ENCODE measurements at regions not wholly inside any gene's neighbourhood (a gene's known extent, or its start where the extent isn't known, plus 50 kb on each side); places are given as distances from the start of the nearest gene placed in this dataset.

DNA sequence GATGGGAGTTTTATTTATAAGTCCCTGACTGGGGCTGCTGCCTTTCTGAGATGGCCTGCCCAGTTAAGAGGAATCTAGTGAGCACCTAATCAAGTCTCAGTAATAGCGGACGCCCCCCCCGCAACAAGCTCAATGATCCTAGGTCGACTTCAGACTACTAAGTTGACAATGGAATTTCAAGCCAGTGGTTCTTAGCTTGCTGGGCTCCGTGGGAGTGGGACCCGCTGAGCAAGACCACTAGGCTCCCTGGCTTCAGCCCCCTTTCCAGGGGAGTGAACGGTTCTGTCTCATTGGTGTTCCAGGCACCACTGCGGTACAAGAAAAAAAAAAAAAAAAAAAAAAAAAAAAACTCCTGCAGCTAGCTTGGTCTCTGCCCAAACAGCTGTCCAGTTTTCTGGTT, 156.8 kb upstream of the CARD18 start:
- H3K36me3 ChIP-seq (ENCODE audit: insufficient read depth, low read length) = no peaks in the 10 kb centered on the region
- no peaks in the 10 kb centered on the region for H3F3A ChIP-seq (ENCODE audit: insufficient read depth, low read length, poor library complexity, severe bottlenecking)
- no peak overlapping the region for H3K4me3 ChIP-seq (ENCODE audit: low read length)
- H3K9me3 ChIP-seq (ENCODE audit: low read length) = no peaks in the 10 kb centered on the region
- H4K20me1 ChIP-seq (ENCODE audit: insufficient read depth) = no peaks in the 10 kb centered on the region
- no peak overlapping the region for H3K4me2 ChIP-seq (ENCODE audit: low read length)
- no peak overlapping the region for H3K9ac ChIP-seq (ENCODE audit: low read length)
- H3K27me3 ChIP-seq (ENCODE audit: insufficient read depth, low read depth, low read length) = no peaks in the 10 kb centered on the region
- TF ChIP-seq SMC3 (conservative IDR thresholded peaks at IDR 0.05; ENCODE audit: poor library complexity) (no peak), POLR2AphosphoS5 (IDR thresholded peaks at IDR 0.05) (no peak), EZH2 (IDR thresholded peaks at IDR 0.05; ENCODE audit: borderline replicate concordance, insufficient read depth, low read length, poor library complexity, severe bottlenecking) (no peak), EP300 (conservative IDR thresholded peaks at IDR 0.05; ENCODE audit: poor library complexity, severe bottlenecking) (no peak), MXI1 (conservative IDR thresholded peaks at IDR 0.05; ENCODE audit: poor library complexity, severe bottlenecking) (no peak), TAF1 (IDR thresholded peaks at IDR 0.05; ENCODE audit: low read depth) (no peak), RAD21 (conservative IDR thresholded peaks at IDR 0.05) (no peak)
- TF ChIP-seq, protein P1, sequence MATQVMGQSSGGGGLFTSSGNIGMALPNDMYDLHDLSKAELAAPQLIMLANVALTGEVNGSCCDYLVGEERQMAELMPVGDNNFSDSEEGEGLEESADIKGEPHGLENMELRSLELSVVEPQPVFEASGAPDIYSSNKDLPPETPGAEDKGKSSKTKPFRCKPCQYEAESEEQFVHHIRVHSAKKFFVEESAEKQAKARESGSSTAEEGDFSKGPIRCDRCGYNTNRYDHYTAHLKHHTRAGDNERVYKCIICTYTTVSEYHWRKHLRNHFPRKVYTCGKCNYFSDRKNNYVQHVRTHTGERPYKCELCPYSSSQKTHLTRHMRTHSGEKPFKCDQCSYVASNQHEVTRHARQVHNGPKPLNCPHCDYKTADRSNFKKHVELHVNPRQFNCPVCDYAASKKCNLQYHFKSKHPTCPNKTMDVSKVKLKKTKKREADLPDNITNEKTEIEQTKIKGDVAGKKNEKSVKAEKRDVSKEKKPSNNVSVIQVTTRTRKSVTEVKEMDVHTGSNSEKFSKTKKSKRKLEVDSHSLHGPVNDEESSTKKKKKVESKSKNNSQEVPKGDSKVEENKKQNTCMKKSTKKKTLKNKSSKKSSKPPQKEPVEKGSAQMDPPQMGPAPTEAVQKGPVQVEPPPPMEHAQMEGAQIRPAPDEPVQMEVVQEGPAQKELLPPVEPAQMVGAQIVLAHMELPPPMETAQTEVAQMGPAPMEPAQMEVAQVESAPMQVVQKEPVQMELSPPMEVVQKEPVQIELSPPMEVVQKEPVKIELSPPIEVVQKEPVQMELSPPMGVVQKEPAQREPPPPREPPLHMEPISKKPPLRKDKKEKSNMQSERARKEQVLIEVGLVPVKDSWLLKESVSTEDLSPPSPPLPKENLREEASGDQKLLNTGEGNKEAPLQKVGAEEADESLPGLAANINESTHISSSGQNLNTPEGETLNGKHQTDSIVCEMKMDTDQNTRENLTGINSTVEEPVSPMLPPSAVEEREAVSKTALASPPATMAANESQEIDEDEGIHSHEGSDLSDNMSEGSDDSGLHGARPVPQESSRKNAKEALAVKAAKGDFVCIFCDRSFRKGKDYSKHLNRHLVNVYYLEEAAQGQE (IDR thresholded peaks at IDR 0.05; ENCODE audit: borderline replicate concordance) = no peak
- TF ChIP-seq, protein P2, sequence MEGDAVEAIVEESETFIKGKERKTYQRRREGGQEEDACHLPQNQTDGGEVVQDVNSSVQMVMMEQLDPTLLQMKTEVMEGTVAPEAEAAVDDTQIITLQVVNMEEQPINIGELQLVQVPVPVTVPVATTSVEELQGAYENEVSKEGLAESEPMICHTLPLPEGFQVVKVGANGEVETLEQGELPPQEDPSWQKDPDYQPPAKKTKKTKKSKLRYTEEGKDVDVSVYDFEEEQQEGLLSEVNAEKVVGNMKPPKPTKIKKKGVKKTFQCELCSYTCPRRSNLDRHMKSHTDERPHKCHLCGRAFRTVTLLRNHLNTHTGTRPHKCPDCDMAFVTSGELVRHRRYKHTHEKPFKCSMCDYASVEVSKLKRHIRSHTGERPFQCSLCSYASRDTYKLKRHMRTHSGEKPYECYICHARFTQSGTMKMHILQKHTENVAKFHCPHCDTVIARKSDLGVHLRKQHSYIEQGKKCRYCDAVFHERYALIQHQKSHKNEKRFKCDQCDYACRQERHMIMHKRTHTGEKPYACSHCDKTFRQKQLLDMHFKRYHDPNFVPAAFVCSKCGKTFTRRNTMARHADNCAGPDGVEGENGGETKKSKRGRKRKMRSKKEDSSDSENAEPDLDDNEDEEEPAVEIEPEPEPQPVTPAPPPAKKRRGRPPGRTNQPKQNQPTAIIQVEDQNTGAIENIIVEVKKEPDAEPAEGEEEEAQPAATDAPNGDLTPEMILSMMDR (IDR thresholded peaks at IDR 0.05; ENCODE audit: poor library complexity, severe bottlenecking) = no peak
- no peaks in the 10 kb centered on the region for H3K79me2 ChIP-seq (replicated peaks; ENCODE audit: insufficient read depth, low read length)
- H3K27ac ChIP-seq (ENCODE audit: low read length) = no peak overlapping the region
- no peak overlapping the region for H2AFZ ChIP-seq (ENCODE audit: low read depth, low read length)
- no peaks in the 10 kb centered on the region for H3K9me2 ChIP-seq (ENCODE audit: insufficient read depth, low read length)

DNA sequence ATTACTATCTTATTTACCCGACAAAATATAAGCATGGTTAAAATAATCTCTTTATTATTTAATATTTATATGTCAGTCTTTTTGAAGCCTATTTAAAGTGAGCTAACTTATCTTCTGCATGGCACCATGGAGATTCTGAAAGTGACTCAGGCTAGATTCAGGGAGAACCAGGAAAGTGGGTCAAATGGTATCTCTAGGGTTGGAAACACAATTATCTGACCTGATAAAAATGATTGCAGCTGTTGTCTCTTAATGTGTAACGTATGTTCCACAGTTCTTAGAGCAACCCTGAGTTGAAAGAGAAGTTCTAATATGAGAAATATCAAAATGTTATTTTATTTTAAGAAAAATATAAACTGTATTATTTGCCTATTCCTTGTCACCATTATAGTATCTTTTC, 143.1 kb upstream of the CARD18 start:
- TF ChIP-seq, protein P1 (IDR thresholded peaks at IDR 0.05; ENCODE audit: borderline replicate concordance) = no peak
- TF ChIP-seq RAD21 (conservative IDR thresholded peaks at IDR 0.05) = no peak
- no peak for TF ChIP-seq TAF1 (IDR thresholded peaks at IDR 0.05; ENCODE audit: low read depth)
- TF ChIP-seq MXI1 (conservative IDR thresholded peaks at IDR 0.05; ENCODE audit: poor library complexity, severe bottlenecking) = no peak
- no peak for TF ChIP-seq SMC3 (conservative IDR thresholded peaks at IDR 0.05; ENCODE audit: poor library complexity)
- TF ChIP-seq EZH2 (IDR thresholded peaks at IDR 0.05; ENCODE audit: borderline replicate concordance, insufficient read depth, low read length, poor library complexity, severe bottlenecking) = no peak
- H2AFZ ChIP-seq (ENCODE audit: low read depth, low read length) = no peak overlapping the region
- H3K79me2 ChIP-seq (replicated peaks; ENCODE audit: insufficient read depth, low read length) = no peaks in the 10 kb centered on the region
- H3K9me3 ChIP-seq (ENCODE audit: low read length) = no peaks in the 10 kb centered on the region
- H3K36me3 ChIP-seq (ENCODE audit: insufficient read depth, low read length) = no peaks in the 10 kb centered on the region
- H3K9me2 ChIP-seq (ENCODE audit: insufficient read depth, low read length) = no peaks in the 10 kb centered on the region
- no peaks in the 10 kb centered on the region for H3F3A ChIP-seq (ENCODE audit: insufficient read depth, low read length, poor library complexity, severe bottlenecking)
- H3K4me2 ChIP-seq (ENCODE audit: low read length) = no peak overlapping the region
- no peak overlapping the region for H3K9ac ChIP-seq (ENCODE audit: low read length)
- H3K4me3 ChIP-seq (ENCODE audit: low read length) = no peak overlapping the region
- no peak overlapping the region for H3K27ac ChIP-seq (ENCODE audit: low read length)
- no peaks in the 10 kb centered on the region for H4K20me1 ChIP-seq (ENCODE audit: insufficient read depth)
- no peaks in the 10 kb centered on the region for H3K27me3 ChIP-seq (ENCODE audit: insufficient read depth, low read depth, low read length)
